K562 (cell line): ENCODE measurements at regions not wholly inside any gene's neighbourhood (a gene's known extent, or its start where the extent isn't known, plus 50 kb on each side); places are given as distances from the start of the nearest gene placed in this dataset.

Experiments used
- MGA ChIP-seq: fragments of 450-650 bp; IDR thresholded peaks from 2 replicates; pipeline ENCODE4 v1.6.1; 2016; ENCODE audit warnings: mild to moderate bottlenecking, moderate library complexity
- UBTF ChIP-seq, 2 experiments: IDR thresholded peaks; 2 replicates each; pipeline ENCODE4 v1.6.1; 2012; ENCODE audit warnings: improper control_type of control experiment in 2 of 2, low read depth in 2 of 2, low read length in 2 of 2, borderline replicate concordance in 1 of 2

- TF ChIP-seq MGA (no peak), UBTF (IDR thresholded peaks at IDR 0.05; ENCODE audit: borderline replicate concordance in 1 of 2, low read depth in 2 of 2, low read length in 2 of 2) (no peak)
These were observed 62.3 kb upstream of the NCK2 start (continued) for GRCh38 chr2:105682401-105682800.
